ENCODE measurements at regions not wholly inside any gene's neighbourhood (a gene's known extent, or its start where the extent isn't known, plus 50 kb on each side); places are given as distances from the start of the nearest gene placed in this dataset.

- H3K9ac ChIP-seq (ENCODE audit: low read depth, low read length, poor library complexity, severe bottlenecking), result no peak overlapping the region
- H3K4me3 ChIP-seq (ENCODE audit: low read length, poor library complexity, severe bottlenecking), result no peak overlapping the region
- no peaks in the 10 kb centered on the region for H3K9me2 ChIP-seq (replicated peaks; ENCODE audit: low read depth, low read length)
- no peaks in the 10 kb centered on the region for H3K27me3 ChIP-seq (ENCODE audit: insufficient read depth, low read length, poor library complexity, severe bottlenecking)
- H3K4me1 ChIP-seq (ENCODE audit: insufficient read depth, low read length, poor library complexity, severe bottlenecking), result no peaks in the 10 kb centered on the region
- no peak overlapping the region for H2AFZ ChIP-seq (ENCODE audit: low read length)
- H3K36me3 ChIP-seq (ENCODE audit: insufficient read depth, low read length), result no peaks in the 10 kb centered on the region
- no peaks in the 10 kb centered on the region for H4K20me1 ChIP-seq (ENCODE audit: insufficient read depth, low read length, poor library complexity, severe bottlenecking)
- no peaks in the 10 kb centered on the region; the same call in 1 of the 2 replicates for H3K9me3 ChIP-seq (ENCODE audit: insufficient read depth, low read depth, low read length)
- no peak overlapping the region for H3K4me2 ChIP-seq (ENCODE audit: low read depth, low read length, poor library complexity, severe bottlenecking)
- no peaks in the 10 kb centered on the region for H3F3A ChIP-seq (ENCODE audit: low read depth)
- TF ChIP-seq CTCF (conservative IDR thresholded peaks at IDR 0.05; ENCODE audit: low read length), result no peak
- no peak for TF ChIP-seq EZH2phosphoT487 (IDR thresholded peaks at IDR 0.05; ENCODE audit: borderline replicate concordance)
- no peaks in the 10 kb centered on the region for H3K79me2 ChIP-seq (ENCODE audit: insufficient read depth, low read length)
Measured at GRCh38 chr1:29893046-29893723, 656.9 kb downstream of the PTPRU start.

- H4K20me1 ChIP-seq (ENCODE audit: insufficient read depth, low read length, poor library complexity, severe bottlenecking), result no peaks in the 10 kb centered on the region
- no peak overlapping the region for H3K9ac ChIP-seq (ENCODE audit: low read depth, low read length, poor library complexity, severe bottlenecking)
- H3K4me3 ChIP-seq (ENCODE audit: low read length, poor library complexity, severe bottlenecking), result no peak overlapping the region
- TF ChIP-seq EZH2phosphoT487 (IDR thresholded peaks at IDR 0.05; ENCODE audit: borderline replicate concordance) (no peak), CTCF (conservative IDR thresholded peaks at IDR 0.05; ENCODE audit: low read length) (no peak)
- no peak overlapping the region for H2AFZ ChIP-seq (ENCODE audit: low read length)
- no peaks in the 10 kb centered on the region for H3K27me3 ChIP-seq (ENCODE audit: insufficient read depth, low read length, poor library complexity, severe bottlenecking)
- H3K9me3 ChIP-seq (ENCODE audit: insufficient read depth, low read depth, low read length), result no peaks in the 10 kb centered on the region; the same call in 1 of the 2 replicates
- no peak overlapping the region for H3K4me2 ChIP-seq (ENCODE audit: low read depth, low read length, poor library complexity, severe bottlenecking)
- no peaks in the 10 kb centered on the region for H3F3A ChIP-seq (ENCODE audit: low read depth)
- no peaks in the 10 kb centered on the region for H3K9me2 ChIP-seq (replicated peaks; ENCODE audit: low read depth, low read length)
- H3K4me1 ChIP-seq (ENCODE audit: insufficient read depth, low read length, poor library complexity, severe bottlenecking), result no peaks in the 10 kb centered on the region
- no peaks in the 10 kb centered on the region for H3K36me3 ChIP-seq (ENCODE audit: insufficient read depth, low read length)
- no peaks in the 10 kb centered on the region for H3K79me2 ChIP-seq (ENCODE audit: insufficient read depth, low read length)
Measured at GRCh38 chr1:29892247-29892646, 655.9 kb downstream of the PTPRU start.

DNA sequence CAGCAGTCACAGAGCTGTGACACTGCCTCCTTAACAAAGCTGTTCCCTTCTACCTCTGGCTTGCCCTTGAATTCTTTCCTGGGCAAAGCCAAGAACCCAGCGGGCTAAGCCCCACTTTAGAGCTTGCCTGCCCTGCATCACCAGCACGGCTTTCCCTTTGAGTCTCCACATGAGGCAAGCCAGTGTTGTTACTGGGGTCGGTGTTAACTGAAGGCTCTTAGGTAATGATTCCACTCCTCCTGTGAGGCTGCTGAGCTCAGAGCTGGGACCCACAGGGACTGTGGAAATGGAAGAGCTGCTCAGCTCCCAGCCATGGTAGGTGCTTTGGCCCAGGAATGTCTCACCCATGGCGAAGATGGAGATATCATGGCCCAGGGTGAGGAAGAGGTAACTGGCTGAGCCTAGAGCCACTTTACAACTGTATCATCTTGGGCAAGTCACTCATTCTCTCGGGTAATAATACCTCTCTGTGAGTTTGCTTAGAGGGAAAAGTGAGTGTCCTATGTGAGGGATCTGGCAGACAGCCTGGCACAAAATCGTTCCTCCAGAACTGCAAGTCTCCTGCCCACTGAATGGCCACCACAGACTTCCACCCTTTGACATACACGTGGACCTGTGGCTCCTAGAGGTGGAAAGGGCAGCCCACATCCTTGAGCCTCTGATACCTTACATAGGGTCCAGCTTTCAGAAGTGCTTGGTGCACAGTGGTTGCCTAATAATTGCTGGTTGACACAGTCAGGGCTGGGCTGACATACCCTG is 654.1 kb downstream of the PTPRU start:
- Histone ChIP-seq H3K9me3 (ENCODE audit: insufficient read depth, low read depth, low read length) (no peaks in the 10 kb centered on the region; the same call in 1 of the 2 replicates), H2AFZ (ENCODE audit: low read length) (no peak overlapping the region)

More for the DNA sequence above, 654.1 kb downstream of the PTPRU start:
- Histone ChIP-seq H3K27me3 (ENCODE audit: insufficient read depth, low read length, poor library complexity, severe bottlenecking) (no peaks in the 10 kb centered on the region), H3K4me1 (ENCODE audit: insufficient read depth, low read length, poor library complexity, severe bottlenecking) (no peaks in the 10 kb centered on the region), H3K4me2 (ENCODE audit: low read depth, low read length, poor library complexity, severe bottlenecking) (no peak overlapping the region), H3K9me2 (replicated peaks; ENCODE audit: low read depth, low read length) (no peaks in the 10 kb centered on the region), H3K36me3 (ENCODE audit: insufficient read depth, low read length) (no peaks in the 10 kb centered on the region), H3K9ac (ENCODE audit: low read depth, low read length, poor library complexity, severe bottlenecking) (no peak overlapping the region), H4K20me1 (ENCODE audit: insufficient read depth, low read length, poor library complexity, severe bottlenecking) (no peaks in the 10 kb centered on the region), H3K79me2 (ENCODE audit: insufficient read depth, low read length) (no peaks in the 10 kb centered on the region), H3F3A (ENCODE audit: low read depth) (no peaks in the 10 kb centered on the region), H3K4me3 (ENCODE audit: low read length, poor library complexity, severe bottlenecking) (no peak overlapping the region)
- no peak for TF ChIP-seq EZH2phosphoT487 (IDR thresholded peaks at IDR 0.05; ENCODE audit: borderline replicate concordance)
- TF ChIP-seq CTCF (conservative IDR thresholded peaks at IDR 0.05; ENCODE audit: low read length), result no peak
